ENCODE measurements at regions not wholly inside any gene's neighbourhood (a gene's known extent, or its start where the extent isn't known, plus 50 kb on each side); places are given as distances from the start of the nearest gene placed in this dataset.

GRCh38 chr2:234620018-234620417 is 123.1 kb upstream of the ARL4C start:
- TF ChIP-seq ZNF629 (tag by site-specific recombination; IDR thresholded peaks at IDR 0.05): no peak
- no peak for TF ChIP-seq ZNF169 (tag by site-specific recombination; IDR thresholded peaks at IDR 0.05)

Measured in HEK293 (cell line).